GM12865 (cell line): ENCODE measurements at regions not wholly inside any gene's neighbourhood (a gene's known extent, or its start where the extent isn't known, plus 50 kb on each side); places are given as distances from the start of the nearest gene placed in this dataset.

Experiments used
- DNase-seq: peaks from one replicate; pipeline ENCODE4 v3.0.0; 2010; ENCODE audit warnings: low read depth
- H3K4me3 ChIP-seq: 2 replicates; pipeline ENCODE4 v1.5.1; 2011; ENCODE audit warnings: mild to moderate bottlenecking, low read depth, low read length, control low read depth
- CTCF ChIP-seq: IDR thresholded peaks from 2 replicates; pipeline ENCODE4 v1.5.1; 2011; ENCODE audit warnings: low read length, control low read depth, low read depth, inconsistent platforms; ENCODE audit not compliant: insufficient read depth; ENCODE audit errors: missing control alignments

GRCh38 chr7:85630904-85631600, 444.2 kb upstream of the SEMA3D start:
- TF ChIP-seq CTCF: no peak
- no peak for DNase-seq

DNA sequence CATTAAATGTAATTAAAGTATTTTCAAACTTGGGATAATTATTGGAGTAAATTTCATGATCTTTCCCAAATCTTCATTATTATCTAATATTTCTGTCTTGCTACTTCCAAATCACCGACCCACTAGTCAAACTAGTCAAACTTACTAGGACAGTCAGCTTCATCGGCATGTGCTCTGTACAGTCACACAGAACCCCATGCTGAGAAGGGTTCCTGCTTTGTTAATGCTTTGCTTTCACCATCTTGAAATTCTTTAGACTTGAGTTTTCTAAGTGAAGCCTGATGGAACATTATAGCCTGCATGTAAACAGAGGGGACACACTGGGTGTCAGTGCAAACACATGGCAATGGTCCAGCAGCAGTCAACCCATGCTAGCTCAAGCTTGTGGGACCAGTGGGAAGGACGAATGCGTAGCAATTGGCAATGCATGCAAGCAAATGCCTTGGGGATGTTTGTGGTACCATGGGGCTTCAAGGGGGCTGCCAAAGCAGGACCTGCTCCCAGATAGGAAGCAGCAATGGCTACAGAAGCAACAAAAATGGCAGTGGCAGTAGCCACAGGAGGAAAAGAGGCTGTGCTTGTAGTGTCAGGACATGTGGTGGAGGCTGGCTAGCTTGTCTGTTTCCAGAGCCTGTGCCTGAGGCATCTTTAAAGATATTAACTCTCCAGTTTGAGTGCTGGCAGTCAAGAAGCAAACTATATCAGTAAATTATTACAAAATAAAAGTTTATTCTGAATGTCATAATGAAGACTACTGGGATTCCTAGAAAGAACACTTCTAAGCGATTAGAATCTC, 441.1 kb upstream of the SEMA3D start:
- no peak for DNase-seq
- TF ChIP-seq CTCF: no peak
- H3K4me3 ChIP-seq: no peak overlapping the region

More at GRCh38 chr7:85630904-85631600, 444.2 kb upstream of the SEMA3D start:
- H3K4me3 ChIP-seq: no peak overlapping the region

GRCh38 chr7:85622059-85622458, 435.2 kb upstream of the SEMA3D start:
- no peak for DNase-seq
- TF ChIP-seq CTCF: no peak
- no peak overlapping the region for H3K4me3 ChIP-seq

GRCh38 chr7:85620936-85621685, 434.3 kb upstream of the SEMA3D start:
- no peak for DNase-seq
- H3K4me3 ChIP-seq: no peak overlapping the region
- no peak for TF ChIP-seq CTCF

GRCh38 chr7:85619236-85619635, 432.4 kb upstream of the SEMA3D start:
- TF ChIP-seq CTCF: no peak
- DNase-seq: no peak
- no peak overlapping the region for H3K4me3 ChIP-seq

- no peak for DNase-seq
- TF ChIP-seq CTCF: no peak
- no peak overlapping the region for H3K4me3 ChIP-seq
These were observed 427.8 kb upstream of the SEMA3D start for GRCh38 chr7:85614684-85615083.
